Neuronal stem cell (in vitro differentiated cells): ENCODE measurements at regions not wholly inside any gene's neighbourhood (a gene's known extent, or its start where the extent isn't known, plus 50 kb on each side); places are given as distances from the start of the nearest gene placed in this dataset.

Source experiments
- DNase-seq: peaks from one replicate; pipeline ENCODE4 v3.0.0-alpha.2; 2013; ENCODE audit warnings: low spot score
- H2AFZ ChIP-seq: one replicate; pipeline ENCODE4 v1.6.1; 2013; ENCODE audit warnings: mild to moderate bottlenecking, low read length, inconsistent platforms
- H2AK5ac ChIP-seq: 2 replicates; pipeline ENCODE4 v1.6.1; 2013; ENCODE audit warnings: low read depth, mild to moderate bottlenecking, inconsistent platforms, low read length, moderate library complexity, mixed read lengths
- H2BK120ac ChIP-seq: 2 replicates; pipeline ENCODE4 v1.6.1; 2013; ENCODE audit warnings: low read depth, mild to moderate bottlenecking, inconsistent platforms, low read length, moderate library complexity, mixed read lengths
- H2BK12ac ChIP-seq: one replicate; pipeline ENCODE4 v1.6.1; 2013; ENCODE audit warnings: low read length, inconsistent platforms
- H2BK15ac ChIP-seq: 2 replicates; pipeline ENCODE4 v1.6.1; 2013; ENCODE audit warnings: mild to moderate bottlenecking, low read length, inconsistent platforms, mixed read lengths
- H2BK5ac ChIP-seq: one replicate; pipeline ENCODE4 v1.6.1; 2013; ENCODE audit warnings: inconsistent platforms, mild to moderate bottlenecking, low read length, moderate library complexity
- H3K14ac ChIP-seq: one replicate; pipeline ENCODE4 v1.6.1; 2013; ENCODE audit warnings: low read length, inconsistent platforms
- H3K18ac ChIP-seq: 2 replicates; pipeline ENCODE4 v1.6.1; 2013; ENCODE audit warnings: low read length, inconsistent platforms
- H3K23ac ChIP-seq: 2 replicates; pipeline ENCODE4 v1.6.1; 2013; ENCODE audit warnings: low read depth, mild to moderate bottlenecking, mixed read lengths, low read length, inconsistent platforms; ENCODE audit not compliant: poor library complexity
- H3K27ac ChIP-seq: replicated peaks from 3 replicates; pipeline ENCODE4 v1.5.1; 2013; ENCODE audit warnings: low read length, inconsistent platforms
- H3K27me3 ChIP-seq, 3 experiments: 2 replicates each; pipeline ENCODE4 v1.6.1; 2013; ENCODE audit warnings: low read length in 3 of 3, mild to moderate bottlenecking in 2 of 3, inconsistent platforms in 1 of 3, low read depth in 1 of 3, mixed read lengths in 1 of 3, moderate library complexity in 1 of 3; ENCODE audit not compliant: control insufficient read depth in 3 of 3, insufficient read depth in 3 of 3
- H3K36me3 ChIP-seq, 2 donors: replicated peaks in 1 of 2; 2 replicates each; pipeline ENCODE4 v1.6.1; 2013; ENCODE audit warnings: low read length in 2 of 2; ENCODE audit not compliant: control insufficient read depth in 2 of 2, insufficient read depth in 2 of 2
- H3K4ac ChIP-seq: 2 replicates; pipeline ENCODE4 v1.6.1; 2013; ENCODE audit warnings: inconsistent platforms, mild to moderate bottlenecking, low read length, moderate library complexity
- H3K4me1 ChIP-seq, 2 donors: 1 replicate in 1 of 2; 2 replicates in 1 of 2; pipeline ENCODE4 v1.6.1; 2013; ENCODE audit warnings: low read length in 2 of 2, low read depth in 1 of 2; ENCODE audit not compliant: control insufficient read depth in 2 of 2, insufficient read depth in 1 of 2
- H3K4me2 ChIP-seq: one replicate; pipeline ENCODE4 v1.6.1; 2013; ENCODE audit warnings: mild to moderate bottlenecking, low read length, inconsistent platforms; ENCODE audit not compliant: insufficient read depth, poor library complexity, severe bottlenecking
- H3K4me3 ChIP-seq, 2 donors: 2 replicates each; pipeline ENCODE4 v1.5.1; 2013; ENCODE audit warnings: low read length in 2 of 2, mild to moderate bottlenecking in 2 of 2, inconsistent platforms in 1 of 2, moderate library complexity in 1 of 2
- H3K79me1 ChIP-seq: one replicate; pipeline ENCODE4 v1.6.1; 2013; ENCODE audit warnings: low read depth, mild to moderate bottlenecking, inconsistent platforms, low read length, moderate library complexity
- H3K9ac ChIP-seq: one replicate; pipeline ENCODE4 v1.6.1; 2013; ENCODE audit warnings: mild to moderate bottlenecking, low read depth, low read length, inconsistent platforms; ENCODE audit not compliant: poor library complexity
- H3K9me3 ChIP-seq, 2 donors: replicated peaks in 1 of 2; 2 replicates each; pipeline versions ENCODE3 to v1.6.1; 2013; ENCODE audit warnings: low read length in 2 of 2, mild to moderate bottlenecking in 2 of 2, inconsistent platforms in 1 of 2, low read depth in 1 of 2, mixed read lengths in 1 of 2, moderate library complexity in 1 of 2; ENCODE audit not compliant: control insufficient read depth in 2 of 2, insufficient read depth in 1 of 2
- H4K8ac ChIP-seq: one replicate; pipeline ENCODE4 v1.6.1; 2013; ENCODE audit warnings: low read depth, mild to moderate bottlenecking, inconsistent platforms, low read length, moderate library complexity
- H4K91ac ChIP-seq: one replicate; pipeline ENCODE4 v1.6.1; 2013; ENCODE audit warnings: low read length, low read depth, mild to moderate bottlenecking, inconsistent platforms; ENCODE audit not compliant: poor library complexity
- WGBS, 2 donors: extraction: QIAGEN DNeasy Blood & Tissue Kit; methylation state at CpG; one replicate each; pipeline ENCODE4 v1.1.7; 2013; ENCODE audit warnings: missing lambda C conversion rate in 2 of 2, mixed read lengths in 1 of 2; ENCODE audit not compliant: insufficient read length in 2 of 2, insufficient replicate concordance in 1 of 2; ENCODE audit errors: extremely low coverage in 2 of 2; 5-methylcytosine and 5-hydroxymethylcytosine counted together

DNA sequence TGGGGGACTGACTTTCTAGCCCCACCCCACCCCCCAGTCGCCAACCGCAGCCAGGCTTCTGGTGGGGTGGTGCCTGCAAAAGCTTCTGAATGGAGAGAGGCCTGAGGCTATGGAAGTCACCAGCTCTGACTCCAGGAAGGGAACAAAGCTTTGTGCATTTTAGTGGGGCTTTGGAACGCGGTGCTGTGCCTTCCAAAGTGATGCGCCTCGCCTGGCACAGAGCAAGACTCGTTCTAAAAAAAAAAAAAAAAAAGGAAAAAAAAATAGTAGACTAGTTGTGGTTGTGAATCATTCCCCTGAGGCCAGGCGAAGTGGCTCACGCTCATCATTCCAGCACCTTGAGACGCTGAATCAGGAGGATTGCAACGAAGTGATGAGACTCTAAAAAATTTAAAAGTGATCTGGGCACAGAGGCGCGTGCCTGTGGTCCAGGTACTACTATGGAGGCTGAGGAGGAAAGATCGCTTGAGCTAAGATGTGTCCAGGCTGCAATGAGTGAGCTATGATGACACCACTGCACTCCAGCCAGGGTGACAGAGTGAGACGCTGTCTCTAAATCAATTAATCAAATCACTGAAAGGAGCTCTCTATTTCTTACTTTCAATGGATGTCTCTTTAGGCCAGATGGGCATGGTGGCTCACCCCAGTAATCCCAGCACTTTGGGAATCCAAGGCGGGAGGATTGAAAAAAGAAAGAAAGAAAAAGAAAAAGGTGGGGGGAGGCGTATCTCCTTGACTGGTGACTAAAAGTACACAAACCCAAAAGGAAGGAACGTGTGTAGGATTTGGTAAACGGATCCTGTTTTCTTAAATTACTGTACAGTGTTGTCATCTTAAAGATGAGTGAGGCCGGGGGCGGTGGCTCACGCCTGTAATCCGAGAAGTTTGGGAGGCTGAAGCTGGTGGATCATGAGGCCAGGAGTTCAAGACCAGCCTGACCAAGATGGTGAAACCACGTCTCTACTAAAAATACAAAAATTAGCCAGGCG, 259.6 kb upstream of the ALG10B start:
- H3K23ac ChIP-seq: no peak overlapping the region
- no CpG with 5 or more reads among the region's 25 CpGs for WGBS, 2 donors
- no peak overlapping the region for H3K4ac ChIP-seq
- H2BK120ac ChIP-seq: no peak overlapping the region
- H3K9ac ChIP-seq: no peak overlapping the region
- H2AK5ac ChIP-seq: no peak overlapping the region
- H3K4me2 ChIP-seq: no peak overlapping the region
- no peaks in the 10 kb centered on the region for H3K79me1 ChIP-seq
- no peaks in the 10 kb centered on the region for H3K36me3 ChIP-seq
- no peak overlapping the region for H2BK5ac ChIP-seq
- no peak overlapping the region for H4K91ac ChIP-seq
- no peak overlapping the region for H3K18ac ChIP-seq
- H3K14ac ChIP-seq: no peak overlapping the region
- no peak for DNase-seq
- no peak overlapping the region for H3K27ac ChIP-seq
- no peak overlapping the region for H2BK12ac ChIP-seq
- no peak overlapping the region for H3K4me3 ChIP-seq
- H2BK15ac ChIP-seq: no peak overlapping the region
- H2AFZ ChIP-seq: no peak overlapping the region
- no peak overlapping the region for H4K8ac ChIP-seq
- H3K9me3 ChIP-seq: peaks cover 0 to 28% of the 10 kb centered on the region in 2 donors
- H3K4me1 ChIP-seq: no peaks in the 10 kb centered on the region
- H3K27me3 ChIP-seq: no peaks in the 10 kb centered on the region

DNA sequence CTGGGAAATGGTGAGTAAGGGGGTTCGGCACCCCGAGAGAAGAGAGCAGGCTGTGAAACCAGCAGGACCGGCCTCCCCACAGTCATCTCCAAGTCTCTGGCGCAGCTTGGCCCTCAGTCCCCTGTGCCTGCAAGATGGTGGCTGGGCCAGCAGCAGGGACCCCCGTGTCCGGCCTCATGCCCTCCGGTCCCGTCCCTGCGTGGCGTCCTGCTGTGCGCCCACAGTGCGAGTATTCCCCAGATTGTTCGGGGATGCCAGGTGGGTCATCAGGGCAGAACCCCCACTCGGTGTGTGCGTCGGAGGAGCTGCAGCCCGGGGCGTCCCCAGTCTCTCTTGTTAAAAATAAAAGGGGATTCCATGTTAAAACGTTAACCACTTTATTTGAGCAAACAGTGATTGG, 216.9 kb upstream of the ALG10B start:
- Histone ChIP-seq H3K36me3 (no peaks in the 10 kb centered on the region), H2AFZ (no peak overlapping the region), H4K91ac (no peak overlapping the region), H3K9ac (no peak overlapping the region), H3K14ac (no peak overlapping the region), H3K79me1 (no peaks in the 10 kb centered on the region), H3K4ac (no peak overlapping the region), H3K4me1 (no peaks in the 10 kb centered on the region), H2AK5ac (no peak overlapping the region), H3K9me3 (peaks cover 0 to 12% of the 10 kb centered on the region in 2 donors), H3K4me3 (no peak overlapping the region), H3K27me3 (no peaks in the 10 kb centered on the region), H3K4me2 (no peak overlapping the region), H4K8ac (peak overlapping the region; percentile 17), H2BK120ac (no peak overlapping the region), H2BK5ac (no peak overlapping the region), H2BK12ac (no peak overlapping the region), H3K23ac (no peak overlapping the region), H2BK15ac (no peak overlapping the region), H3K27ac (no peak overlapping the region), H3K18ac (no peak overlapping the region)
- WGBS, 2 donors: no CpG with 5 or more reads among the region's 19 CpGs
- DNase-seq: no peak

DNA sequence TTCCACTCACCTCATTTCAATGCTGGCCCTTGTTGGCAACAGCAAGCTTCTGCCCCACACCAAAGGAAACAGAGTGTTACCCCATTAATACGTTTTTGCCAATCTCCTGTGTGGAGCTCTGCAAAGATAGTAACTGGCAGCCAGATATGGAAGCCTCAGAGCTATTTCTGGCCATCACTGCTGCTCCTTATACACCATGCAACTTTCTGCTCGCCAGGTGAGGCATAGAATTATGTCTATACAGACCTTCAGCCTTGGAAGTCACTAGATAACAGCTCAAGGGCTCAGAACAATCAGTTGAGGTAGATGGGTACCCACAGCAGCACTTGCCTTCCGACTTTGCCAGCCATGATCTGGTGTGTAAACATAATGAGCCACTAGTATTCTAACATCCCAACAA, 214.8 kb upstream of the ALG10B start:
- Histone ChIP-seq H3K9me3 (peaks cover 0 to 12% of the 10 kb centered on the region in 2 donors), H2BK5ac (no peak overlapping the region), H2BK120ac (no peak overlapping the region), H3K4me2 (no peak overlapping the region), H3K27ac (no peak overlapping the region), H3K27me3 (no peaks in the 10 kb centered on the region), H3K79me1 (no peaks in the 10 kb centered on the region), H2AK5ac (no peak overlapping the region), H2BK12ac (no peak overlapping the region), H3K18ac (no peak overlapping the region), H3K14ac (no peak overlapping the region), H3K9ac (no peak overlapping the region), H2AFZ (no peak overlapping the region), H3K4ac (no peak overlapping the region), H4K8ac (no peak overlapping the region), H3K36me3 (no peaks in the 10 kb centered on the region), H2BK15ac (no peak overlapping the region), H3K23ac (no peak overlapping the region), H4K91ac (no peak overlapping the region), H3K4me3 (no peak overlapping the region), H3K4me1 (no peaks in the 10 kb centered on the region)
- no CpG with 5 or more reads among the region's 3 CpGs for WGBS, 2 donors
- DNase-seq: no peak

DNA sequence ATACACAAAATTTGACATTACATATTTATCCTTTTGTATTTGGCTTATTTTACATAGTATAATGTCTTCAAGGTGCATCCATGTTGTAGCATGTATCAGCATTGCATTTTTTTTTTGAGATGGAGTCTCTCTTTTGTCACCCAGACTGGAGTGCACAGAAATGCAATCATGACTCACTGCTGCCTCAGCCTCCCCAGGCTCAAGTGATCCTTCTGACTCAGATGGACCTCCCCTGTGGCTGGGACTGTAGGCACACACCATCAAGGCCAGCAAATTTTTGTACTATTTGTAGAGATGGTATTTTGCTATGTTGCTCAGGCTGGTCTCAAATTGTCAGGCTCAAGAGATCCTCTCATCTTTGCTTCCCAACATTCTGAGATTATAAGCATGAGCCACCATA, 214.4 kb upstream of the ALG10B start:
- Histone ChIP-seq H3K4ac (no peak overlapping the region), H2BK5ac (no peak overlapping the region), H3K9me3 (peaks cover 0 to 12% of the 10 kb centered on the region in 2 donors), H3K18ac (no peak overlapping the region), H3K27ac (no peak overlapping the region), H3K23ac (no peak overlapping the region), H3K4me2 (no peak overlapping the region), H3K4me1 (no peaks in the 10 kb centered on the region), H3K9ac (no peak overlapping the region), H3K79me1 (no peaks in the 10 kb centered on the region), H4K8ac (no peak overlapping the region), H4K91ac (no peak overlapping the region), H2BK15ac (no peak overlapping the region), H2AFZ (no peak overlapping the region), H3K27me3 (no peaks in the 10 kb centered on the region), H3K4me3 (no peak overlapping the region), H2BK120ac (no peak overlapping the region), H2BK12ac (no peak overlapping the region), H3K36me3 (no peaks in the 10 kb centered on the region), H2AK5ac (no peak overlapping the region), H3K14ac (no peak overlapping the region)
- DNase-seq: no peak
